ENCODE measurements at regions not wholly inside any gene's neighbourhood (a gene's known extent, or its start where the extent isn't known, plus 50 kb on each side); places are given as distances from the start of the nearest gene placed in this dataset.

- DNase-seq = no peak
Measured at GRCh38 chr4:143083756-143084472, 100.8 kb upstream of the USP38 start.

GRCh38 chr4:143084566-143084965, 100.2 kb upstream of the USP38 start:
- no peak for DNase-seq

- no peak for DNase-seq
Measured at GRCh38 chr4:143085224-143085623, 99.5 kb upstream of the USP38 start.

GRCh38 chr4:143085659-143086058, 99.1 kb upstream of the USP38 start:
- no peak for DNase-seq

GRCh38 chr4:143089291-143089690, 95.4 kb upstream of the USP38 start:
- DNase-seq = no peak

- DNase-seq = no peak
Measured at GRCh38 chr4:143089847-143090246, 94.9 kb upstream of the USP38 start.

GRCh38 chr4:143091862-143092261, 92.9 kb upstream of the USP38 start:
- no peak for DNase-seq

- DNase-seq = no peak
Measured at GRCh38 chr4:143095447-143095846, 89.3 kb upstream of the USP38 start.

- no peak for DNase-seq
Measured at GRCh38 chr4:143097751-143098150, 87.0 kb upstream of the USP38 start.

GRCh38 chr4:143099693-143100092, 85.0 kb upstream of the USP38 start:
- no peak for DNase-seq

- no peak for DNase-seq
Measured at GRCh38 chr4:143109376-143109775, 75.3 kb upstream of the USP38 start.

- DNase-seq = no peak
Measured at GRCh38 chr4:143118663-143119062, 66.1 kb upstream of the USP38 start.

- no peak for DNase-seq
Measured at GRCh38 chr4:143127621-143128020, 57.1 kb upstream of the USP38 start.

GRCh38 chr4:143133977-143134376, 50.7 kb upstream of the USP38 start:
- DNase-seq = no peak

All from right forelimb (tissue), 1 donor.